Heart left ventricle (tissue), 13 donors: ENCODE measurements at regions not wholly inside any gene's neighbourhood (a gene's known extent, or its start where the extent isn't known, plus 50 kb on each side); places are given as distances from the start of the nearest gene placed in this dataset.

Source experiments
- POLR2A ChIP-seq, 2 donors: fragments of 450-650 bp; IDR thresholded peaks; one replicate each; pipeline ENCODE4 v1.6.1; 2017; ENCODE audit warnings: antibody characterized with exemption in 2 of 2, mild to moderate bottlenecking in 2 of 2, moderate library complexity in 2 of 2
- TF ChIP-seq, protein P1 (sequence below), 12 donors: fragments of 200-600 bp; sonication (generic) in 4 of 12; IDR thresholded peaks; one replicate each; pipeline versions ENCODE4 v1.5.0 to v1.8.0; 2018 to 2022; ENCODE audit warnings: antibody characterized with exemption in 12 of 12, mild to moderate bottlenecking in 5 of 12
- donor health status: ischemic (EF 13 %, LVEDD 7.1; RV severe dilation, severe dysfunction).
- donor health status: DM: no; HTN: yes; CAD: no.
- donor health status: DM: no; HTN: no; CAD: no.
- donor health status: ischemic (EF 25% LVEDD 6.9; RV normal size, moderate dysfunction).
- donor health status: ischemic (EF 25% LVEDD 5.7; RV mildly dilated, moderate dysfunction).
- donor health status: ischemic (EF 35%, LVEDD 5.7; RV mildly dilated, moderate dysfunction).
- donor health status: nonischemic (EF 11% LVEDD 7.7; RV severe dilation, severe dysfunction).
- donor health status: DM: yes; HTN: yes; CAD: no.
- donor health status: PGD.
- donor health status: ischemic (EF 29% LVEDD 5.4; RV normal size, mild dysfunction).
- donor health status: nonischemic (EF 23%, LVEDD 6.1; RV moderate dilation, normal function).

DNA sequence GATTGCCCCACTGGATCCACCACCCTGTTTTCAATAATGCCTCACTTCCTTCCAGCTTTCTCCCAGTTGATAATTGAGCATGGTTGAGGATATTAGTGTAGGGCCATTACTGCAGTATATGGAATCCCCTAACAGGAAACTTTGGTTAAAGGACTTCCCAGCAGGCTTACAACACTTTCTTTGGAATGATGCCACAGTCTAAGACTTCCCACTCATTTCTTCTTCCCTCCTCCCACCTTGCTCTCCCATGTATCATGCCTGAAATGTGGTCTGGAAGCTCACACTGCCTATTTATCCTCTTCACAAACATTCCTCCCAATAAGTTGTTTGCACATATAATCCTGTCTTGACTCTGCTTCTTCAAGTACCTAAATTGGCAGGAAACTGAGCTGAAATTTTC is 863.3 kb downstream of the CENPC start:
- TF ChIP-seq, protein P1, sequence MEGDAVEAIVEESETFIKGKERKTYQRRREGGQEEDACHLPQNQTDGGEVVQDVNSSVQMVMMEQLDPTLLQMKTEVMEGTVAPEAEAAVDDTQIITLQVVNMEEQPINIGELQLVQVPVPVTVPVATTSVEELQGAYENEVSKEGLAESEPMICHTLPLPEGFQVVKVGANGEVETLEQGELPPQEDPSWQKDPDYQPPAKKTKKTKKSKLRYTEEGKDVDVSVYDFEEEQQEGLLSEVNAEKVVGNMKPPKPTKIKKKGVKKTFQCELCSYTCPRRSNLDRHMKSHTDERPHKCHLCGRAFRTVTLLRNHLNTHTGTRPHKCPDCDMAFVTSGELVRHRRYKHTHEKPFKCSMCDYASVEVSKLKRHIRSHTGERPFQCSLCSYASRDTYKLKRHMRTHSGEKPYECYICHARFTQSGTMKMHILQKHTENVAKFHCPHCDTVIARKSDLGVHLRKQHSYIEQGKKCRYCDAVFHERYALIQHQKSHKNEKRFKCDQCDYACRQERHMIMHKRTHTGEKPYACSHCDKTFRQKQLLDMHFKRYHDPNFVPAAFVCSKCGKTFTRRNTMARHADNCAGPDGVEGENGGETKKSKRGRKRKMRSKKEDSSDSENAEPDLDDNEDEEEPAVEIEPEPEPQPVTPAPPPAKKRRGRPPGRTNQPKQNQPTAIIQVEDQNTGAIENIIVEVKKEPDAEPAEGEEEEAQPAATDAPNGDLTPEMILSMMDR (IDR thresholded peaks at IDR 0.05) = no peak
- TF ChIP-seq POLR2A (IDR thresholded peaks at IDR 0.05) = no peak
